ENCODE measurements at regions not wholly inside any gene's neighbourhood (a gene's known extent, or its start where the extent isn't known, plus 50 kb on each side); places are given as distances from the start of the nearest gene placed in this dataset.

- Mint-ChIP-seq H3K9me3 (no peaks in the 10 kb centered on the region), H3K27ac (no peak overlapping the region), H3K4me3 (no peak overlapping the region), H3K27me3 (no peaks in the 10 kb centered on the region), H3K36me3 (ENCODE audit: low read depth) (no peaks in the 10 kb centered on the region), H3K4me1 (ENCODE audit: low read depth) (no peaks in the 10 kb centered on the region)
- intact Hi-C loops (cut with micrococcal nuclease) = no loop called here
- ATAC-seq (no peak), DNase-seq (no peak)
- TF ChIP-seq, protein P1, sequence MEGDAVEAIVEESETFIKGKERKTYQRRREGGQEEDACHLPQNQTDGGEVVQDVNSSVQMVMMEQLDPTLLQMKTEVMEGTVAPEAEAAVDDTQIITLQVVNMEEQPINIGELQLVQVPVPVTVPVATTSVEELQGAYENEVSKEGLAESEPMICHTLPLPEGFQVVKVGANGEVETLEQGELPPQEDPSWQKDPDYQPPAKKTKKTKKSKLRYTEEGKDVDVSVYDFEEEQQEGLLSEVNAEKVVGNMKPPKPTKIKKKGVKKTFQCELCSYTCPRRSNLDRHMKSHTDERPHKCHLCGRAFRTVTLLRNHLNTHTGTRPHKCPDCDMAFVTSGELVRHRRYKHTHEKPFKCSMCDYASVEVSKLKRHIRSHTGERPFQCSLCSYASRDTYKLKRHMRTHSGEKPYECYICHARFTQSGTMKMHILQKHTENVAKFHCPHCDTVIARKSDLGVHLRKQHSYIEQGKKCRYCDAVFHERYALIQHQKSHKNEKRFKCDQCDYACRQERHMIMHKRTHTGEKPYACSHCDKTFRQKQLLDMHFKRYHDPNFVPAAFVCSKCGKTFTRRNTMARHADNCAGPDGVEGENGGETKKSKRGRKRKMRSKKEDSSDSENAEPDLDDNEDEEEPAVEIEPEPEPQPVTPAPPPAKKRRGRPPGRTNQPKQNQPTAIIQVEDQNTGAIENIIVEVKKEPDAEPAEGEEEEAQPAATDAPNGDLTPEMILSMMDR (IDR thresholded peaks at IDR 0.05) = no peak
- ChIA-PET POLR2A (no interaction called here), CTCF (interaction anchor here (0.7 kb wide), 1 partner anchor 262 kb away, joined by 3 read pairs; no protein-coding TSS in a partner anchor)
These were observed 192.0 kb downstream of the ZC3H11B start for GRCh38 chr1:219420913-219421312.

- TF ChIP-seq, protein P1 (IDR thresholded peaks at IDR 0.05) = no peak
- H3K27ac Mint-ChIP-seq = no peak overlapping the region
- DNase-seq (no peak), ATAC-seq (no peak)
- intact Hi-C loops (cut with micrococcal nuclease) = loop anchor here (10.0 kb wide), 1 partner anchor 215 kb away; no protein-coding TSS in a partner anchor
- H3K36me3 Mint-ChIP-seq (ENCODE audit: low read depth) = no peaks in the 10 kb centered on the region
- H3K27me3 Mint-ChIP-seq = no peaks in the 10 kb centered on the region
- H3K9me3 Mint-ChIP-seq = no peaks in the 10 kb centered on the region
- no peak overlapping the region for H3K4me3 Mint-ChIP-seq
- H3K4me1 Mint-ChIP-seq (ENCODE audit: low read depth) = no peaks in the 10 kb centered on the region
- POLR2A ChIA-PET = no interaction called here
- CTCF ChIA-PET = interaction anchor here (1.3 kb wide), 1 partner anchor 10 kb away, joined by 3 read pairs; no protein-coding TSS in a partner anchor
These were observed 193.0 kb downstream of the ZC3H11B start for GRCh38 chr1:219419860-219420259.

GRCh38 chr1:219419065-219419464 is 193.8 kb downstream of the ZC3H11B start:
- TF ChIP-seq, protein P1 (IDR thresholded peaks at IDR 0.05) = no peak
- Mint-ChIP-seq H3K4me1 (ENCODE audit: low read depth) (no peaks in the 10 kb centered on the region), H3K27me3 (no peaks in the 10 kb centered on the region), H3K27ac (no peak overlapping the region), H3K4me3 (no peak overlapping the region), H3K9me3 (no peaks in the 10 kb centered on the region), H3K36me3 (ENCODE audit: low read depth) (no peaks in the 10 kb centered on the region)
- no peak for DNase-seq
- intact Hi-C loops (cut with micrococcal nuclease) = loop anchor here (10.0 kb wide), 1 partner anchor 214 kb away; no protein-coding TSS in a partner anchor
- CTCF ChIA-PET = interaction anchor here (1.3 kb wide), 1 partner anchor 11 kb away, joined by 3 read pairs; no protein-coding TSS in a partner anchor
- POLR2A ChIA-PET = no interaction called here
- no peak for ATAC-seq

DNA sequence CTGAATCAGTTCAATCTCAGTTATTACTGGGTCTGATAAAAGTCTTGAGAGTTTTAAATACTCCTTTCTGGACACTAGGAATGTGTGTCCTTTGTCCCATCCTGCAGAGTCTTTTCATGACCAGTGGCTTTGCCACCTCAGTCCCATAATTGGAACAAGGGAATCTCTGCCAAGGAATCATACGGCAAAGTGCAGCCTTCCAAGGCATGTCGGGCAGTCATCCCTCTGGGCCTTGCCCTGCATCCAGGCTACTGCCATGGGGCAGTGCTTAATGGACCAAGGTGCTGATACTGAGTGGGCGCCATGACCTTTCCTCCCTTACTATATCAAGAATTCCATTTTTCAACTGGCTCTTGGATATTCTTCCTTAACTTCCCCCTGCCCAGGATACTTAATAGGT is 195.3 kb downstream of the ZC3H11B start:
- ATAC-seq = no peak
- Mint-ChIP-seq H3K27me3 (no peaks in the 10 kb centered on the region), H3K4me3 (no peak overlapping the region), H3K27ac (no peak overlapping the region), H3K36me3 (ENCODE audit: low read depth) (no peaks in the 10 kb centered on the region), H3K9me3 (no peaks in the 10 kb centered on the region), H3K4me1 (ENCODE audit: low read depth) (no peaks in the 10 kb centered on the region)
- CTCF ChIA-PET = interaction anchor here (1.2 to 1.4 kb wide), 2 partner anchors 8 to 14 kb away, joined by 4 to 11 read pairs; no protein-coding TSS in a partner anchor
- TF ChIP-seq, protein P1 (IDR thresholded peaks at IDR 0.05) = no peak
- POLR2A ChIA-PET = no interaction called here
- DNase-seq = no peak
- intact Hi-C loops (cut with micrococcal nuclease) = loop anchor here (10.0 kb wide), 1 partner anchor 213 kb away; no protein-coding TSS in a partner anchor

- H3K4me3 Mint-ChIP-seq = no peak overlapping the region
- H3K36me3 Mint-ChIP-seq (ENCODE audit: low read depth) = no peaks in the 10 kb centered on the region
- H3K27ac Mint-ChIP-seq = no peak overlapping the region
- intact Hi-C loops (cut with micrococcal nuclease) = loop anchor here (10.0 kb wide), 1 partner anchor 212 kb away; no protein-coding TSS in a partner anchor
- no peaks in the 10 kb centered on the region for H3K9me3 Mint-ChIP-seq
- CTCF ChIA-PET = interaction anchor here (0.7 to 1.6 kb wide), 9 partner anchors 9 to 339 kb away, joined by 3 to 11 read pairs (median 3); no protein-coding TSS in a partner anchor
- POLR2A ChIA-PET = no interaction called here
- no peaks in the 10 kb centered on the region for H3K4me1 Mint-ChIP-seq (ENCODE audit: low read depth)
- H3K27me3 Mint-ChIP-seq = no peaks in the 10 kb centered on the region
- TF ChIP-seq, protein P1 (IDR thresholded peaks at IDR 0.05) = peak; percentile 59
- DNase-seq = peak; percentile 79
- ATAC-seq = peak; percentile 55
These were observed 196.2 kb downstream of the ZC3H11B start for GRCh38 chr1:219416598-219417238.

Data from activated CD8-positive, alpha-beta T cell treated with anti-CD3 and anti-CD28 coated beads for 36 hours (primary cell).